Activated CD4-positive, alpha-beta T cell treated with anti-CD3 and anti-CD28 coated beads, Interleukin-2, amount 10 ng/mL, durations not matched to agents 24 days and 14 days (primary cell): ENCODE measurements at regions not wholly inside any gene's neighbourhood (a gene's known extent, or its start where the extent isn't known, plus 50 kb on each side); places are given as distances from the start of the nearest gene placed in this dataset.
A peak's percentile ranks its signal among the peaks of the same experiment; 100 is the strongest.
"Not testable (repeated sequence)": the region's sequence is repeated elsewhere in the genome, so short reads cannot be mapped to it uniquely, and the experiment has no call there.

Source experiments
- DNase-seq: peaks from one replicate; pipeline ENCODE4 v3.0.0; 2022
- H3K27ac Mint-ChIP-seq: one replicate; pipeline ENCODE4 v1.8.0; 2022; ENCODE audit warnings: mild to moderate bottlenecking, mixed read lengths
- H3K27me3 Mint-ChIP-seq: one replicate; pipeline ENCODE4 v1.8.0; 2022; ENCODE audit warnings: mixed read lengths
- H3K36me3 Mint-ChIP-seq: one replicate; pipeline ENCODE4 v1.8.0; 2022; ENCODE audit warnings: low read depth, mild to moderate bottlenecking, mixed read lengths
- H3K4me1 Mint-ChIP-seq: one replicate; pipeline ENCODE4 v1.8.0; 2021; ENCODE audit warnings: mixed read lengths
- H3K4me3 Mint-ChIP-seq: one replicate; pipeline ENCODE4 v1.8.0; 2022; ENCODE audit warnings: mild to moderate bottlenecking, moderate library complexity, mixed read lengths
- H3K9me3 Mint-ChIP-seq: one replicate; pipeline ENCODE4 v1.8.0; 2021; ENCODE audit warnings: mixed read lengths
- intact Hi-C: fragments of 100-400 bp; cut with micrococcal nuclease; formaldehyde crosslinking; loops from one replicate; pipeline ENCODE4 v1.15.1; 2023

DNA sequence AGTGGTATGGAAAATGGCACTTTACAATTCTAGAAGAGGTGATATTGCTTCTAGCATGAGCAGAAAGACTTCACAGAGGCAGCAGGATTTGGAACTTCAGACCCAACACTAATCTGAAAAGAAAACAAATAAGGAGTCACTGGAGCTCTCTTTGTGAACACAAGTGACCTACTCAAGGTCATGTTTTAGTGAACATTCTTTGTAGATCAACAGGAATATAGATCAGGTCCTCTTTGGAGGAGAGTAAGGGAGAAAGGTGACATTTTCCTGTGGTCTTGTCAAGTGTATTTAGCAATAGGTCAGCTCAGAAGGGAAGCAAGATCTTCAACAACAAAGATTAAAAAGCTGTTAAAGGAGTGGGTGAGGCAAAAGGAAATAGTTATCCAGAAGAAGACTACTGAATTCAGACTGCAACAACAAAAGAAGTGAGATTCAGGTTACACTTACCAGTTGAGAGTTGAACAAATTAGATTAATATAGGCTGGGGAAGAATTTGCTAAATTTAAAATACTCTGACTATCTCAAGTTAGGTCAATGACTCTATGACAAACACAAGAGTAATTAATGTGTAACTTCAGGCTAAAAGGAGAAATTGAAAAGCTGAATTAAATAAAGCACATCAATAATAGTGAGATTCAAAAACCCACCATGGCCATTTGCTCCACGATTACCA is 528.2 kb downstream of the RPS29 start:
- H3K27ac Mint-ChIP-seq: no peak overlapping the region
- DNase-seq: no peak

DNA sequence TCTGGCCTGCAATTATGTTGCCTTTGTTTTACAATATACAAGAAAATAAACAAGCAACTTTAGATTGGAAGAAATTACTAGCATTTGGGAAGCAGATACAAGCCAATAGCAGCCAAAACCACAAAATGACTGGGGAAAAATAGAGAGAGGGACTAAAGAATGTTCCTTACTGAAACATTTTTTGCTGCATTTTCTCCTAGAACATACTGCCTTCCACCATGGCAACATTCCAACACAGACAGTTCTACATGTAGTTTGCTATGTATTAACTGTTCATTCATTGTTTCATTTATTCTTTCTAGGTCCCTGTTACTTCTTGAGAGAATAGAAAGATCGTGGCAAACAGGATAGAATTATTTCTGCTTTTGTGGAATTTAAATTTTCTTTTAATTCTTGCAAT is 530.2 kb downstream of the RPS29 start:
- Mint-ChIP-seq H3K4me1 (no peaks in the 10 kb centered on the region), H3K27me3 (no peaks in the 10 kb centered on the region), H3K36me3 (no peaks in the 10 kb centered on the region), H3K4me3 (no peak overlapping the region), H3K9me3 (no peaks in the 10 kb centered on the region), H3K27ac (no peak overlapping the region)
- no peak for DNase-seq
- intact Hi-C loops: no loop called here

More for the DNA sequence above, 528.2 kb downstream of the RPS29 start:
- Mint-ChIP-seq H3K4me1 (no peaks in the 10 kb centered on the region), H3K27me3 (no peaks in the 10 kb centered on the region), H3K9me3 (no peaks in the 10 kb centered on the region), H3K4me3 (no peak overlapping the region), H3K36me3 (no peaks in the 10 kb centered on the region)
- intact Hi-C loops: no loop called here

DNA sequence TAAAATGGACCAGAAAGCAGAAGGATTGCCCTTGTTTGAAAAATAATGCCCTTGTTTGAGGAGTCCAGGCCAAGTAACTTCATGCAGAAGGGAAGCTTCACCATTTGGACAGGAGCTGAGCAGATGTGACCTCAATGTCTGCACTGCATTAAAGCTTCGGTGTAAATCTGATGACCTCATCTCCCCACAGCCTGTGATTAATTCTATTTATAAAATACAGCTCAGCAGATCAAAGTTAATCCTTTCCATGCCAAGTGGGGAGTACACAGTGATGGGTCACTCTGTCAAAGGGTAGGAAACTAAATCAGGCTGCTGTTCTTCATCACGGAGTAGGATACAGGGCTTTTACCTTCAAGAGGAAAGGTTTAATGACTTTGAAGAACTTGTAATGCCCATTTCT is 533.7 kb downstream of the RPS29 start:
- H3K27ac Mint-ChIP-seq: no peak overlapping the region
- H3K27me3 Mint-ChIP-seq: no peaks in the 10 kb centered on the region
- H3K4me1 Mint-ChIP-seq: no peaks in the 10 kb centered on the region
- intact Hi-C loops: no loop called here
- no peak overlapping the region for H3K4me3 Mint-ChIP-seq
- DNase-seq: peak; percentile 17
- no peaks in the 10 kb centered on the region for H3K9me3 Mint-ChIP-seq
- no peaks in the 10 kb centered on the region for H3K36me3 Mint-ChIP-seq

DNA sequence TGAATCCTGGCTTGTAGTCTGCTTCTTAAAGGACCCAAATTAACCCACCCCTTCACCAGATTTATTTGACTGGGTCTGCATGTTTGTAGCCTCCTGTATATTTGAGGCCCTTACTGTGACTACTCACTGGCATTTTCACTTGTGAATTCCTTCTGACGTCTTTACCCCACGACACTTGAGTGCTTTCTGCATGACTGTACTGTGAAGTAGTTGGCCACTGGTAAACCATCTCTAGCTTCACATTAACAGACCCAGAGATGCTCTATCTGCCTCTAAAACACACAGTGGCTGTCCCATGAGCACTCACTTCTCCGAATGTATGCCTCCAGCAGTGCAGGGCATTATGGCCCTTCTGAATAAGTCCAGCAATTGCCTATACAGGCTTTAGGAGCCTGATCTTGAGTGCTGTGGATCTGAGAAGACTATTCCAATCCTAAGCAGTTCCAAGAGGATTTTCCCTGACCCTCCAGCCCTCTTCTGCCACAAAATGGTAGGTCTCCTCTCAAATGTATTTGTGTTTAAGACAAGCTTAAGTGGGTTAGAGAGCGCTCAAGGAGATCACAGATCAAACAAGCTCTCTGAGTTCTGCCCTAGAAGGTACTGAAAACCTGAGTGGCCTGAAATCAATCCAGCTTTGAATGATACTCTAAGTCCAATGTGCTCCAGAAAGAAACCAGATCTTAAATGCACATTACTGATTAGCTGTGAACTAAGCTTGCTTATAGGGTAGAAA is 534.7 kb downstream of the RPS29 start:
- Mint-ChIP-seq H3K4me3 (no peak overlapping the region), H3K27ac (no peak overlapping the region), H3K4me1 (no peaks in the 10 kb centered on the region), H3K27me3 (no peaks in the 10 kb centered on the region), H3K9me3 (no peaks in the 10 kb centered on the region), H3K36me3 (no peaks in the 10 kb centered on the region)
- intact Hi-C loops: no loop called here
- peak; percentile 40 for DNase-seq

DNA sequence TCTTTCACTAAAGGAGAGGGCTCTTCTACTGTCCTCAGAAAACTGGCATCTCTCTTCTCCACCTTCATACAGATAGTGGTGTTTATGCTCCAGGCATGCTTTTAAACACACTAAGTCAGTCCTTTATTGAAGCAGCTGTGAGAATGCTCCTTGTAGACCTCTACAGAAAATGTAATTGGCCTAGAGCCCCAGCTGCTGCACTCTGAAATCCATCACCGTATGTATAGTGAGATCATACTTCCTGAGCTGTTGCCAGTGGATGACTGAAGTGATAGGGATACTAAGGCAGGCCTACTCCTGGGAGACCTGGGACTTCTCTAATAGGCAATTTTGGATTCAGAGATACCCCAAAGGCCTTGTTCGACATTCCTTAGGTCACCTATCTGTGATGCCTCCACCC is 535.4 kb downstream of the RPS29 start:
- no peak overlapping the region for H3K27ac Mint-ChIP-seq
- H3K27me3 Mint-ChIP-seq: no peaks in the 10 kb centered on the region
- H3K4me3 Mint-ChIP-seq: no peak overlapping the region
- H3K36me3 Mint-ChIP-seq: no peaks in the 10 kb centered on the region
- H3K9me3 Mint-ChIP-seq: no peaks in the 10 kb centered on the region
- no peak for DNase-seq
- H3K4me1 Mint-ChIP-seq: no peaks in the 10 kb centered on the region
- intact Hi-C loops: no loop called here

DNA sequence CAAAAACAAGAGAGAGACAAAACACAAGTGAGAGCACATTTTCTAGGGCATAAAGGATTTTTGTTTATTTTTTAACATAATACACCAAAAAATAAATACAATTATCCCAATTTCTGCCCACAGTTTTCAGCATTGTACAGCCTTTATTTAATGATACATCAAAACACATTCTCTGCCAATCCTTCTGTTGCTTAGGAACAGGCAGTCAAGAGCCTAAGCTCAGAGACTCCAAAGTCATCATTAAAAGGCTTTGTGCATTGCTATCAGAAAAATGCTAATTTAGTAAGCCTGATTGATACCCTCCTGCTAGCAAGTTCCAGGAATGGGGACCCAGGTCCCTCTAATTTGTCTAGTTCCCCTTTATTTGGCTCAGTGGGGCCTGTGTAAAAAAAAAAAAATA is 536.5 kb downstream of the RPS29 start:
- no peak overlapping the region for H3K27ac Mint-ChIP-seq
- H3K4me1 Mint-ChIP-seq: no peaks in the 10 kb centered on the region
- no peaks in the 10 kb centered on the region for H3K9me3 Mint-ChIP-seq
- intact Hi-C loops: no loop called here
- peak; percentile 2 for DNase-seq
- no peak overlapping the region for H3K4me3 Mint-ChIP-seq
- H3K36me3 Mint-ChIP-seq: no peaks in the 10 kb centered on the region
- no peaks in the 10 kb centered on the region for H3K27me3 Mint-ChIP-seq

DNA sequence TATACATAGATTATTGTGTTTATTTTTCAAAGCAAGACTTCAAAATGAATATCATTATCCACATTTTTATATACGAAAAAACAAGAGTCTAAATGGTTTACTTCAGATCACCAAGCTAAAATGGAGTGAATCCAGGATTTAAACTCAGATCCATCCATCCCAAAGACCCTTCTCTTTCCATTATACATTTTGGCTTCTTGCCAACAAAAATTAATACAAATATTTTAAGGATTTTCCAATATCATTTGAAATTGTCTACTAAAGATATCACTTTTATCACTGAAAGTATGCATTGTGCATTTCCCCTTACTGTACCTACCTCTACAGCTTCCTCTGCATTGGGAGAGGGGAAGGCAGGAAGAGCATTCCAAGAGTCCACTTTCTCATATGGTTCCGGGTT is 541.2 kb downstream of the RPS29 start:
- H3K9me3 Mint-ChIP-seq: no peaks in the 10 kb centered on the region
- H3K36me3 Mint-ChIP-seq: no peaks in the 10 kb centered on the region
- intact Hi-C loops: no loop called here
- DNase-seq: peak; percentile 0
- H3K4me3 Mint-ChIP-seq: no peak overlapping the region
- no peak overlapping the region for H3K27ac Mint-ChIP-seq
- no peaks in the 10 kb centered on the region for H3K4me1 Mint-ChIP-seq
- no peaks in the 10 kb centered on the region for H3K27me3 Mint-ChIP-seq

DNA sequence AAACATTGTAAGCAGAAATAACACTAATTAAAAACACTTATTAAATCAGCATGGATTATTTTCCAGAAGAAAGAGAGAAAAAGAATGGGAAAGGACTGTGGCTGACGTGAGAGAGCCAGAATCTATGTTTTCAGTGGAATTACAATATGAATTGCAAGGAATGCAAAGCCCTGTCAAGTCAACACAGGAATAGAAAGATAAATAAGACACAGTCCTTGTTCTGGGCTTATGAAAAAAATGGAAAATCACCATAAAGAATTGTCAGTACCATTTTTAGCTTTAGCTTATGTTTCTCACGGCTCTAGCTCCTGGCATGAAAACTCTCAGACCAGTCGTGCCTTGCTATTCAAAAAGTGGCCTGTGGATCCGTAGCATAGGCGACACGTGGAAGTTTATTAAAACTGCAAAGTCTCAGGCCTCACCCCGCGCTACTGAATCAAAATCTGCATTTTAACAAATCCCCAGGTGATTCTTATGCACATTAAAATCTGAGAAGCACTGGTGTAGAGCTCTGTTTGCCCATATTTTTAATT is 549.1 kb downstream of the RPS29 start:
- H3K9me3 Mint-ChIP-seq: no peaks in the 10 kb centered on the region
- H3K27ac Mint-ChIP-seq: no peak overlapping the region
- H3K4me1 Mint-ChIP-seq: no peaks in the 10 kb centered on the region
- peak; percentile 16 for DNase-seq
- intact Hi-C loops: no loop called here
- H3K27me3 Mint-ChIP-seq: no peaks in the 10 kb centered on the region
- no peaks in the 10 kb centered on the region for H3K36me3 Mint-ChIP-seq
- H3K4me3 Mint-ChIP-seq: no peak overlapping the region

DNA sequence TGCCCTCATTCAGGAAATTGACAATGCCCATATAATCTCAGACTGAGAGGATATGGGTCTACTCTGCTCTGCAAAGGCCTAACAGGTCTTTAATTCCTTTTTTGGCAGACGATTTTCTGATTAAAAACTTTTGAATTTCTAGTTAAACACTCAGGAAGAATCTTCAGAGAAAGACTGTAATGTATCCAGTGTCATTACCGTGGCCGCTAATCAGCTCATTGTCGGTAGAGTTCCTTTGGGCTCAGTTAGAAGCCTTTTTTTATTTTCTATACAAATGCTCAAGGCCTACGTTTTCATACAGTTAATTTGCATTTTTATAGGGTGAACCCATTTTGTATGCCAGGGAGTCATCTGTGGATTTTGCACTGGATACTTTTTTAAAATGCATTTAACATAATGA is 549.9 kb downstream of the RPS29 start:
- no peak overlapping the region for H3K27ac Mint-ChIP-seq
- intact Hi-C loops: no loop called here
- no peaks in the 10 kb centered on the region for H3K27me3 Mint-ChIP-seq
- no peaks in the 10 kb centered on the region for H3K4me1 Mint-ChIP-seq
- no peaks in the 10 kb centered on the region for H3K9me3 Mint-ChIP-seq
- peak; percentile 4 for DNase-seq
- no peak overlapping the region for H3K4me3 Mint-ChIP-seq
- no peaks in the 10 kb centered on the region for H3K36me3 Mint-ChIP-seq

DNA sequence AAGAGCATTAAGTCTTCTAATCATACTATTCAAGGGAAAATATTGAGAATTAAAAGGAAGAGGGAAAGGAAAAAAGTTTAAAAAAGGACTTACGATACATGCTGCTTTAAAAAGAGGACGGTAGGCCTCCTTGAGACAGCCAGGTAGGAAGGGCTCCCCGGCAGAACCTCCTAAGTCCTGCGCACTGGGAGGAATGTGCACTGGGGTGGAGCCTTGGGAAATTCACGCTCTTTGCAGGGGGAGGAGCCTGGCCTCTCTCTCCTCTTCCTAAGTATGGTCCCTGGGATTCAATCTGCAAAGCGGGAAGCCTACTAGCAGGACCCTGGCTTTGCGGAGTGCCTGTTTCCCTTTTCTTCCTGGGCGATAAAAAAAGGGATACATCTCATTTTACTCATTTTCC is 553.0 kb downstream of the RPS29 start:
- H3K36me3 Mint-ChIP-seq: no peaks in the 10 kb centered on the region
- DNase-seq: no peak
- no peaks in the 10 kb centered on the region for H3K27me3 Mint-ChIP-seq
- no peaks in the 10 kb centered on the region for H3K9me3 Mint-ChIP-seq
- no peaks in the 10 kb centered on the region for H3K4me1 Mint-ChIP-seq
- intact Hi-C loops: no loop called here
- H3K4me3 Mint-ChIP-seq: no peak overlapping the region
- no peak overlapping the region for H3K27ac Mint-ChIP-seq

DNA sequence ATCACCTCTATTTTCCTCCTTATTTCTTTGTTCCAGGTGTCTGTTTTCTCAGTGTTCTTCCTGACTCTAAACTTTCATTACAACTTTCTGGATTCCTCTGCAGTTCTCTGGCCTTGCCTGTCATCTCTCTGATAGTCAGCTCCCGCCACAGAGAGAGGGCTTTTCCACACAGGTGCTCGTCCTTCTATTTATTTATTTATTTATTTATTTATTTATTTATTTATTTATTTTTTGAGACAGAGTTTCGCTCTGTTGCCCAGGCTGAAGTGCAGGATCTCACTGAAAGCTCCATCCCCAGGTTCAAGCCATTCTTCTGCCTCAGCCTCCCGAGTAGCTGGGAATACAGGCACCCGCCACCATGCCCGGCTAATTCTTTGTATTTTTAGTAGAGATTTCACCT is 554.5 kb downstream of the RPS29 start:
- H3K4me1 Mint-ChIP-seq, H3K36me3 Mint-ChIP-seq, H3K9me3 Mint-ChIP-seq, DNase-seq, H3K27ac Mint-ChIP-seq, intact Hi-C loops, H3K27me3 Mint-ChIP-seq, H3K4me3 Mint-ChIP-seq: not testable (repeated sequence)

DNA sequence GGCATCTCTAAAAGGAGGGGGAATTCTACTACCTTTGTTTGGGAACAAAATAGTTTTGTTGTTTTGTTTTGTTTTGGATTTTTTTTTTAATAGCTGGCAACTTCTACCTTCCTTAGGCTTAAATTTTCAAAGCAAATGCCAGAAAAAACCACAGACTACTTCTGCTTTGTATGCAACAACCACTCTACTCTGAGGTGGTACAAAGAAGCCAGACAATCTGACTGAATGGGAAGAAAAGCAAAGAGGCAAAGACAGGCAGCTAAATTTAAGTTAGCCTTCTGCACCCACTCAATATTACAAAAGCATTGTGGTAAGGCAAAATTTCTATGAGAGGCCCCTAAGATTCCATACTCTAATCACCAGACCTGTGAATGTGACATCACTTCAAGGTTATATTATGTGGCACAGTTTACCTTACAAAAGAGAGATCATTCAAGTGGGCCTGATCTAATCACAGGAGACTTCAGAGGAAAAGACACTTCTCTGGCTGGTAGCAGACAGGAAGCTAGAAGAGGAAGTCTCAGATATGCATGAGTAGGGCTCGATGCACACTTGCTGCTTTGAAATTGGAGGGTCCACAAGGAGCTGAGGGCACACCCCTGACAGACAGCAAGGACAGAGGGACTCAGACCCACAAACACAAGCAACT is 566.6 kb downstream of the RPS29 start:
- H3K4me3 Mint-ChIP-seq: no peak overlapping the region
- H3K4me1 Mint-ChIP-seq: no peaks in the 10 kb centered on the region
- no peak overlapping the region for H3K27ac Mint-ChIP-seq
- no peaks in the 10 kb centered on the region for H3K36me3 Mint-ChIP-seq
- no peaks in the 10 kb centered on the region for H3K9me3 Mint-ChIP-seq
- H3K27me3 Mint-ChIP-seq: no peaks in the 10 kb centered on the region
- no peak for DNase-seq
- intact Hi-C loops: no loop called here

DNA sequence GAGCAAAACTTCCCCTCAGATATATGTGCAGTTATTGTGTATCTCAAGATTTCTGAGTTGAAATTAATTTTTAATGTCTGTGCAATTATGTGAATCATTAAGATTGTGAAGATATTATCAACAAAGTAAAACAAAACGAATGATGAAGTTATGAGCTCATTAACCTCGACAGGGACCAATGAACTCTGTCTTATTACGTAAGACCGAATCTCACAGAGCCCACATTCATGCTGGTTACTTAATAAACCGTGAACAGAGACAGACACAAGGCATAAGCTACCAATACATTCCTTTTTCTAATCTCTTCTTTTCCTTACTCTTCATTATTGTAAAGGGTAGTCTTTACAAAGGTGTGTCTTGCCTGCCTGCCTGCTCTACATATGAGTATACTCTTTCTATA is 568.7 kb downstream of the RPS29 start:
- no peaks in the 10 kb centered on the region for H3K27me3 Mint-ChIP-seq
- no peaks in the 10 kb centered on the region for H3K36me3 Mint-ChIP-seq
- no peak overlapping the region for H3K4me3 Mint-ChIP-seq
- H3K9me3 Mint-ChIP-seq: no peaks in the 10 kb centered on the region
- H3K4me1 Mint-ChIP-seq: no peaks in the 10 kb centered on the region
- intact Hi-C loops: no loop called here
- no peak for DNase-seq
- H3K27ac Mint-ChIP-seq: no peak overlapping the region

DNA sequence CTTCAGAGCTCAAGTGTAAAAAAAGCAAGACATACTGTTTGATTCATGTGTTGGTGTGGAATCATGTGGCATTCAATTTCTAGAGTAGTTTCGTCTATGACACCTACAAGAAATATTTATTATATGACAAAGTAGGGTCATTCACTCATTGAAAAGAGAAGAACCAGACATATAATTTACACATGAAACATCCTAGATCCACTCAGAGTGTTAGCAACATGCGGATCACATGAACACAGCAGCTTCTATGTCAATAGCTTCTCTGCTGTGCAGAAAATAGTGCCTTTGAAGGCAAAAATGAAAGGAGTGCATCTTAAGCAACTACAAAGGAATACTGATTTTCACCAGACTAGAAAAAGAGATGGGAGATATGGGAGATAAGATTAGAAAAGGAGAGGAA is 569.8 kb downstream of the RPS29 start:
- Mint-ChIP-seq H3K9me3 (no peaks in the 10 kb centered on the region), H3K4me3 (no peak overlapping the region), H3K4me1 (no peaks in the 10 kb centered on the region), H3K27ac (no peak overlapping the region), H3K36me3 (no peaks in the 10 kb centered on the region), H3K27me3 (no peaks in the 10 kb centered on the region)
- intact Hi-C loops: no loop called here
- no peak for DNase-seq
